ENCODE measurements at regions not wholly inside any gene's neighbourhood (a gene's known extent, or its start where the extent isn't known, plus 50 kb on each side); places are given as distances from the start of the nearest gene placed in this dataset.

GRCh38 chr10:4181621-4182049 is 396.6 kb upstream of the KLF6 start:
- no peak for TF ChIP-seq TAF1 (IDR thresholded peaks at IDR 0.05; ENCODE audit: low read depth, low read length)
- TF ChIP-seq POLR2A (IDR thresholded peaks at IDR 0.05; ENCODE audit: low read depth, low read length): no peak
- no peak for TF ChIP-seq POLR2AphosphoS5 (IDR thresholded peaks at IDR 0.05; ENCODE audit: low read depth, low read length)
- TF ChIP-seq POU2F2 (IDR thresholded peaks at IDR 0.05; ENCODE audit: low read depth, low read length): no peak
- TF ChIP-seq PAX5 (IDR thresholded peaks at IDR 0.05; ENCODE audit: insufficient read depth, low read length, severe bottlenecking): no peak
- no peak for TF ChIP-seq SPI1 (IDR thresholded peaks at IDR 0.05; ENCODE audit: low read depth, low read length)
- no peak for FAIRE-seq
- DNase-seq (ENCODE audit: insufficient read length, low spot score): no peak

DNA sequence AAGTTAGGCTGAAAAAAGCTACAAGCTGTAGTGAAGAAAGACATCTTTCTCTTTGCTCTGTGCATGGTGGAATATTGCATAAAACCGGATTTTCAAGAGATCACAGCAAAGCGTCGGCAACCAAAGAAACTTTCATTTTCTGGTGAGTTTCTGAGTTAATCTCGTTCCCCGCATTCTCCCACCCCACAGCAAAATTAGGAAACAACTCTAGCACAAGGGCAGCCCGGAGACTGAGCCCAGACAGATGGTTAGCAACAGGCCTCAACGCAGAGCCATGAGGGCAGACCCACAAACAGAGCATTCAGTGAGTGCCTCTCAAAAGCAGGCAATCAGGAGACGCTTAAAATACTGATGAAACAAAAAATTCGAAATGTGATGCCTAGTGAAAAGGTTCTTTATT is 396.1 kb upstream of the KLF6 start:
- DNase-seq (ENCODE audit: insufficient read length, low spot score) (no peak), FAIRE-seq (no peak)
- TF ChIP-seq TAF1 (IDR thresholded peaks at IDR 0.05; ENCODE audit: low read depth, low read length) (no peak), SPI1 (IDR thresholded peaks at IDR 0.05; ENCODE audit: low read depth, low read length) (no peak), PAX5 (IDR thresholded peaks at IDR 0.05; ENCODE audit: insufficient read depth, low read length, severe bottlenecking) (no peak), POLR2AphosphoS5 (IDR thresholded peaks at IDR 0.05; ENCODE audit: low read depth, low read length) (no peak), POU2F2 (IDR thresholded peaks at IDR 0.05; ENCODE audit: low read depth, low read length) (no peak), POLR2A (IDR thresholded peaks at IDR 0.05; ENCODE audit: low read depth, low read length) (no peak)

DNA sequence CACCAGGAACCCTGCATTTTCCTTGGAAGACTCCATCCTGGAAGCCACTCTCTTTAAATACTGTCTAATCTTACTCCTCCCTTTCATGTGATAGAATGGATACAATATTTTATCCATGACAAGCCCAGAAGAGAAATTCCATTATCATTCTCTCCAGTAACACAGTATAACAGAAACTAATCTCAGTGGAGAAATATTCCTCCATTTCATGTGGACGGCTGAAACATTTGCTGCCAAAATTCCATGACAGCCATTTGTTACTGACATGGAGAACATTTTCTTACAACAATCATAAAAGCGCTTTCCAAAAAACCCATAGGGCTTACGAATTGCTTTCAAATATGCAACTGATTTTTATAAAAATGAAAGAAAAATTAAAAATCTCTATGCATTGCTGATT is 392.8 kb upstream of the KLF6 start:
- TF ChIP-seq POU2F2 (IDR thresholded peaks at IDR 0.05; ENCODE audit: low read depth, low read length) (no peak), SPI1 (IDR thresholded peaks at IDR 0.05; ENCODE audit: low read depth, low read length) (no peak), POLR2A (IDR thresholded peaks at IDR 0.05; ENCODE audit: low read depth, low read length) (no peak), PAX5 (IDR thresholded peaks at IDR 0.05; ENCODE audit: insufficient read depth, low read length, severe bottlenecking) (no peak), TAF1 (IDR thresholded peaks at IDR 0.05; ENCODE audit: low read depth, low read length) (no peak), POLR2AphosphoS5 (IDR thresholded peaks at IDR 0.05; ENCODE audit: low read depth, low read length) (no peak)
- FAIRE-seq (no peak), DNase-seq (ENCODE audit: insufficient read length, low spot score) (no peak)

DNA sequence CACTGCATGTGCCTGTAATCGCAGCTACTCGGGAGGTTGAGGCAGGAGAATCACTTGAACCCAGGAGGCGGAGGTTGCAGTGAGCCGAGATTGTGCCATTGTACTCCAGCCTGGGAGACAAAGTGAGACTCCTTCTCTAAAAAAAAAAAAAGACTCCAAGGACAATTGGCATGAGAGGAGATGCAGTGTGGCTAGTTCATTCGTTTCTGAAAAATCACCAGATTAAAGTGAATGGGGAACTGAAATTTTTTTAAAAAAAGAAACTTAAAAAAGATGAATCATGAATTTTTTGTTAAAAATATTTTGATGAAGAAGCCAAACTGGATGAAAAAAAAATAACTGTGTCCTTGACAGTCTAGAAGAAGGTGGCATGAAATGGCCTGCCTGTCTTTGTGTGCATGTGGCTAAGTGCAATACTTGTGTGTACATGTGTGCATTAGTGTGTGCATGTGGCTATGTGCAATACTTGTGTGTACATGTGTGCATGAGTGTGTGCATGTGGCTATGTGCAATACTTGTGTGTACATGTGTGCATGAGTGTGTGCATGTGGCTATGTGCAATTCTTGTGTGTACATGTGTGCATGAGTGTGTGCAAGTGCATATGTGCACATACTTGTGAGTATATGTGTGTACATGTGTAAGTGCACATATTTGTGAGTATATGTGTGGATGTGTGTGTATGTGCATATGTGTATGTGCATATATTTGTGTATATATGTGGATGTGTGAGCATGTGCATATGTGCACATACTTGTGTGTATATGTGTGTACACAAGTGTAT is 391.7 kb upstream of the KLF6 start:
- FAIRE-seq (peak; percentile 95), DNase-seq (ENCODE audit: insufficient read length, low spot score) (no peak)
- TF ChIP-seq SPI1 (IDR thresholded peaks at IDR 0.05; ENCODE audit: low read depth, low read length) (peak; percentile 70), TAF1 (IDR thresholded peaks at IDR 0.05; ENCODE audit: low read depth, low read length) (no peak)

DNA sequence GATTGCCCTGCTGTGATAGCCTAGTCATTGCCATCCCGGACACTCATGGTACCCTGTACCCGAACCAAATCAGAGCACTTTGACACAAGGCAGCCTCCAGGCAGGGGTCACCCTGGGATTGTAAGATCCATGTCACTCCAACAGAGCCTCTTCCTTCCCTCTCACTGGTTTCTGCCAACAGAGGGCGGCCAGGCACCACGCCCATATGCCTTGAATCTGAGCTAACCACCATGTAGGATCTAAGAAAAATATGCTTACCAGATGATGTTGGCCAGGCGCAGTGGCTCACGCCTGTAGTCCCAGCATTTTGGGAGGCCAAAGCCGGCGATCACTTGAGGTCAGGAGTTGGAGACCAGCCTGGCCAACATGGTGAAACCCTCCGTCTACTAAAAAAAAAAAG is 389.2 kb upstream of the KLF6 start:
- TF ChIP-seq POLR2A (IDR thresholded peaks at IDR 0.05; ENCODE audit: low read depth, low read length) (no peak), PAX5 (IDR thresholded peaks at IDR 0.05; ENCODE audit: insufficient read depth, low read length, severe bottlenecking) (no peak), POLR2AphosphoS5 (IDR thresholded peaks at IDR 0.05; ENCODE audit: low read depth, low read length) (no peak), SPI1 (IDR thresholded peaks at IDR 0.05; ENCODE audit: low read depth, low read length) (no peak), POU2F2 (IDR thresholded peaks at IDR 0.05; ENCODE audit: low read depth, low read length) (no peak), TAF1 (IDR thresholded peaks at IDR 0.05; ENCODE audit: low read depth, low read length) (no peak)
- DNase-seq (ENCODE audit: insufficient read length, low spot score) (no peak), FAIRE-seq (no peak)

DNA sequence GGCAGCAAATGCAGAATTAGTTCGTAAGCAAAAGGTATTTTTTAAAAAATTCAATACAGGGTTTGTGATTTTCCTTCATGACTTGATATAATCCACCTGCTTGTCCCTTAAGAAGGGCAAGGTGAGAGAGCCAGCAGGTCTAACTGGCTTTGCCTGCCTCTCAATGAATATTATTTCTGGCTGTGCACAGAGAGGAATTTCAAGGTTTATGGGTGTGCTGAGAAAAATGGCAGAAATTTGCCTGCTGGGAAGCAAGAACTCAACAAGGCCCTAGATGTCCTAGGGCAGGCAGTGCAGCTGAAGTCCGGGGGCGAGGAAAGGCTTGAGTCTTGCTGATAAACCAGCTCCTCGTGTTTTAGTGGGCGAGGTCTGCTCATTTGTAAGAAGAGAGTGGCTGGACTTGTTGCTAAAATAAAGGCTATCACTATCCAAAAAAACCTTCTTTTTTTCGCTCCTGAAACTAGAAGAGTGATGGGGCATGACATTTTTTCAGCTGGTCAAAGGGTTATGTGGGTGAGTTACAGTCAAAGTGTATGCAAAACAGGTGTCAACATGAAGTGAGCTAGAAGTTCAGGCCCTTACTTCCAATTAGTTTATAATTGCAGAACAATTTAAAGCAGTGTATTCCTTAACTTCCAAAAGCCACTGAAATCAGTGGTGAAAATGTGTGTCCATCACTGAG is 385.8 kb upstream of the KLF6 start:
- no peak for FAIRE-seq
- TF ChIP-seq PAX5 (IDR thresholded peaks at IDR 0.05; ENCODE audit: insufficient read depth, low read length, severe bottlenecking): no peak
- no peak for TF ChIP-seq TAF1 (IDR thresholded peaks at IDR 0.05; ENCODE audit: low read depth, low read length)
- no peak for TF ChIP-seq SPI1 (IDR thresholded peaks at IDR 0.05; ENCODE audit: low read depth, low read length)
- TF ChIP-seq POLR2AphosphoS5 (IDR thresholded peaks at IDR 0.05; ENCODE audit: low read depth, low read length): no peak
- TF ChIP-seq POLR2A (IDR thresholded peaks at IDR 0.05; ENCODE audit: low read depth, low read length): no peak
- no peak for TF ChIP-seq POU2F2 (IDR thresholded peaks at IDR 0.05; ENCODE audit: low read depth, low read length)

GRCh38 chr10:4170181-4170580 is 385.2 kb upstream of the KLF6 start:
- no peak for TF ChIP-seq PAX5 (IDR thresholded peaks at IDR 0.05; ENCODE audit: insufficient read depth, low read length, severe bottlenecking)
- no peak for TF ChIP-seq SPI1 (IDR thresholded peaks at IDR 0.05; ENCODE audit: low read depth, low read length)
- TF ChIP-seq TAF1 (IDR thresholded peaks at IDR 0.05; ENCODE audit: low read depth, low read length): no peak
- no peak for TF ChIP-seq POU2F2 (IDR thresholded peaks at IDR 0.05; ENCODE audit: low read depth, low read length)
- no peak for TF ChIP-seq POLR2AphosphoS5 (IDR thresholded peaks at IDR 0.05; ENCODE audit: low read depth, low read length)
- FAIRE-seq (no peak), DNase-seq (ENCODE audit: insufficient read length, low spot score) (no peak)

More for the DNA sequence above, 385.8 kb upstream of the KLF6 start:
- no peak for DNase-seq (ENCODE audit: insufficient read length, low spot score)

DNA sequence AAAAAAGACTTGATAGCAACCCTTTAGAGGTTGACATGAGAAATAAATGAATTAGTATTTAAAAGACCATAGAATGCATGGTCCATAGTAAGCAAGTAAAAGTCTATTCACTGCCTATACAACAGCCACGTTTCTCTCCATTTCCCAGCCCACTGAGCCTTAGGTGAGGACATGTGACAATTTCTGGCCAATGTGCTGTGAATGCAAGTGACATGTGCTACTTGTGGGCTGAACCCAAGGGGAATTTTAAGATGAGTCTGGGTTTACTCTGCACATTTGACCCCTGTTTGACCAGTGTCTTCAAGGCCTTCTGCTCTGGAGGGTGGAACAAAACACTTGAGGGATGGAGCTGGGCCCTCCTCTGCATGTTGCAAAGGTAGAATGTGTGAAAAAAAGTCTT is 384.4 kb upstream of the KLF6 start:
- DNase-seq (ENCODE audit: insufficient read length, low spot score) (no peak), FAIRE-seq (no peak)
- TF ChIP-seq POU2F2 (IDR thresholded peaks at IDR 0.05; ENCODE audit: low read depth, low read length): no peak
- TF ChIP-seq PAX5 (IDR thresholded peaks at IDR 0.05; ENCODE audit: insufficient read depth, low read length, severe bottlenecking): no peak
- no peak for TF ChIP-seq SPI1 (IDR thresholded peaks at IDR 0.05; ENCODE audit: low read depth, low read length)
- no peak for TF ChIP-seq POLR2A (IDR thresholded peaks at IDR 0.05; ENCODE audit: low read depth, low read length)
- TF ChIP-seq POLR2AphosphoS5 (IDR thresholded peaks at IDR 0.05; ENCODE audit: low read depth, low read length): no peak
- no peak for TF ChIP-seq TAF1 (IDR thresholded peaks at IDR 0.05; ENCODE audit: low read depth, low read length)

DNA sequence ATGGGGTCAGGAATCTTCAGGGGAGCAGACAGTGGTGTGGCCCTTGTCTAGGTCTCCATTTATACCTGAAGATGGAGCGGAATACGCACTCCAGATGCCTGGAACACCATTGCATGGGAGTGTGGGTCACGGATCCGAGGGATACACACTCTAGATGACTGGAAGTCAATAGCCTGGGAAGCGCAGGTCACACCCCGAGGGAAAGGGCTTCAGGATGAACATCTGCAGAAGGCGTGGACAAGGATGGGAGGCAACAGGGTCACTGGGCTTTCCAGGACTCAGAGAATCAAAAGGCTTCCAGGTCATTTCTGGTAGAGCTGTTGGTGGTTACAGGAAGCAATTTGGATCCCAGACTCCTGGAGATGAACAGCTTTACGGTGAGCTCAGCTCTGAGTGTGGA is 382.2 kb upstream of the KLF6 start:
- FAIRE-seq: no peak
- TF ChIP-seq POLR2AphosphoS5 (IDR thresholded peaks at IDR 0.05; ENCODE audit: low read depth, low read length): no peak
- no peak for TF ChIP-seq POLR2A (IDR thresholded peaks at IDR 0.05; ENCODE audit: low read depth, low read length)
- no peak for DNase-seq (ENCODE audit: insufficient read length, low spot score)
